ENCODE measurements at regions not wholly inside any gene's neighbourhood (a gene's known extent, or its start where the extent isn't known, plus 50 kb on each side); places are given as distances from the start of the nearest gene placed in this dataset.

DNA sequence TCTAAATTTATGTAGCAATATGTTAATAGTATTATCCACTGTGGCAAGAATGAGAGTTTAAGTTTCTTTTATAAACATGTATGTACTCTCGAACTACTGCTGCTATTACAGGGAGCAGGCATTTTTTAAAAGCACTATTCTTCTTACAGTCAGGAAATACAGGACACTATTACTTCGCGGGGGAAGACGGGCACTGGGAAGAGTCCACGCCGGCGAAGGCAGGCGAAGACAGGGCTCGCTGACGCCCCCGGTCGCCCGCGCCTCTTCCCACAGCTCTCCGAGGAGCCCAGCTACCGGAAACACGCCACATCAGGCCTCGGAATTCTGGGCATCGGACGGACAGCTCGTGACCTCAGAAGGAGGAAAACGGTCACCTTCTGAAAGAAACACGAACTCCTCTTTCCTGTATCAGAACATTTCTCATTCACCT lies 90.2 kb downstream of the FAM161A start:
- TF ChIP-seq FOXA1 (IDR thresholded peaks at IDR 0.05): no peak
- TF ChIP-seq ARNT (IDR thresholded peaks at IDR 0.05): no peak
- peak; percentile 64; the same call in 1 of the 2 replicates for TF ChIP-seq TARDBP (IDR thresholded peaks at IDR 0.05)
- TF ChIP-seq L3MBTL2 (conservative IDR thresholded peaks at IDR 0.05): peak; percentile 82
- TF ChIP-seq LEF1 (IDR thresholded peaks at IDR 0.05; ENCODE audit: borderline replicate concordance): no peak
- POLR2A ChIA-PET: interaction anchor here (0.6 to 1.8 kb wide), 18 partner anchors 8 to 729 kb away, joined by 3 to 13 read pairs (median 4); partner anchors contain the start of genes FAM161A and XPO1
- CTCF ChIA-PET: no interaction called here
- DNase-seq (ENCODE audit: extremely low spot score): peak; percentile 73

GRCh38 chr2:61762292-61762691 lies 91.6 kb downstream of the FAM161A start:
- no peak for DNase-seq (ENCODE audit: extremely low spot score)
- ChIA-PET POLR2A (no interaction called here), CTCF (no interaction called here)
- TF ChIP-seq HDGF (IDR thresholded peaks at IDR 0.05; ENCODE audit: borderline replicate concordance): no peak
- TF ChIP-seq CTBP1 (IDR thresholded peaks at IDR 0.05; ENCODE audit: borderline replicate concordance): no peak
- no peak for TF ChIP-seq FOXK2 (IDR thresholded peaks at IDR 0.05)
- no peak for TF ChIP-seq FOXA1 (IDR thresholded peaks at IDR 0.05)
- no peak for TF ChIP-seq SP1 (IDR thresholded peaks at IDR 0.05)
- TF ChIP-seq ZNF384 (IDR thresholded peaks at IDR 0.05): no peak
- TF ChIP-seq L3MBTL2 (conservative IDR thresholded peaks at IDR 0.05): no peak
- no peak for TF ChIP-seq FOXM1 (IDR thresholded peaks at IDR 0.05; ENCODE audit: borderline replicate concordance)
- TF ChIP-seq, protein P1, sequence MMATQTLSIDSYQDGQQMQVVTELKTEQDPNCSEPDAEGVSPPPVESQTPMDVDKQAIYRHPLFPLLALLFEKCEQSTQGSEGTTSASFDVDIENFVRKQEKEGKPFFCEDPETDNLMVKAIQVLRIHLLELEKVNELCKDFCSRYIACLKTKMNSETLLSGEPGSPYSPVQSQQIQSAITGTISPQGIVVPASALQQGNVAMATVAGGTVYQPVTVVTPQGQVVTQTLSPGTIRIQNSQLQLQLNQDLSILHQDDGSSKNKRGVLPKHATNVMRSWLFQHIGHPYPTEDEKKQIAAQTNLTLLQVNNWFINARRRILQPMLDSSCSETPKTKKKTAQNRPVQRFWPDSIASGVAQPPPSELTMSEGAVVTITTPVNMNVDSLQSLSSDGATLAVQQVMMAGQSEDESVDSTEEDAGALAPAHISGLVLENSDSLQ (IDR thresholded peaks at IDR 0.05): no peak
- no peak for TF ChIP-seq LEF1 (IDR thresholded peaks at IDR 0.05; ENCODE audit: borderline replicate concordance)
- no peak for TF ChIP-seq ARNT (IDR thresholded peaks at IDR 0.05)
- TF ChIP-seq NFRKB (IDR thresholded peaks at IDR 0.05): no peak
- no peak for TF ChIP-seq TARDBP (IDR thresholded peaks at IDR 0.05)
- no peak for TF ChIP-seq BHLHE40 (IDR thresholded peaks at IDR 0.05; ENCODE audit: borderline replicate concordance)
- no peak for TF ChIP-seq ELF4 (IDR thresholded peaks at IDR 0.05)
- no peak for TF ChIP-seq SUZ12 (IDR thresholded peaks at IDR 0.05)

GRCh38 chr2:61759718-61760117 lies 94.1 kb downstream of the FAM161A start:
- no peak for DNase-seq (ENCODE audit: extremely low spot score)
- POLR2A ChIA-PET: no interaction called here
- CTCF ChIA-PET: no interaction called here
- no peak for TF ChIP-seq ELF4 (IDR thresholded peaks at IDR 0.05)
- TF ChIP-seq, protein P1 (IDR thresholded peaks at IDR 0.05): no peak
- no peak for TF ChIP-seq SUZ12 (IDR thresholded peaks at IDR 0.05)
- no peak for TF ChIP-seq FOXM1 (IDR thresholded peaks at IDR 0.05; ENCODE audit: borderline replicate concordance)
- no peak for TF ChIP-seq SP1 (IDR thresholded peaks at IDR 0.05)
- no peak for TF ChIP-seq L3MBTL2 (conservative IDR thresholded peaks at IDR 0.05)

DNA sequence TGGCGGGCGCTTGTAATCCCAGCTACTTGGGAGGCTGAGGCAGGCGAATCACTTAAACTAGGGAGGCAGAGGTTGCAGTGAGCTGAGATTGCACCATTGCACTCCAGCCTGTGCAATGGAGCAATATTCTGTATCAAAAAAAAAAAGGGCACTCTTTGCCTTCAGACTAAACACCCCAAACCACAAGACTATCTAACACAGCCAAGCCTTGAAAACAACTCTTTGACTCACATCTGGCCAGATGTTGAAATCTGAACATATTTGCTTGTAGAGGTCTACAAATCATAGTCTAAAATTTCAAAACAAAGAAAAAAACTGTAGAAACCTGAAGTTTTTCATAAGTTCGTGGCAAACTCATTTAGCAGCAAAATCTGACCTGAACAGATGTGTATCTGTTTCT lies 94.9 kb downstream of the FAM161A start:
- TF ChIP-seq CTBP1 (IDR thresholded peaks at IDR 0.05; ENCODE audit: borderline replicate concordance): no peak
- no peak for TF ChIP-seq SP1 (IDR thresholded peaks at IDR 0.05)
- no peak for TF ChIP-seq SUZ12 (IDR thresholded peaks at IDR 0.05)
- no peak for TF ChIP-seq ZNF384 (IDR thresholded peaks at IDR 0.05)
- TF ChIP-seq FOXA1 (IDR thresholded peaks at IDR 0.05): no peak
- no peak for TF ChIP-seq LEF1 (IDR thresholded peaks at IDR 0.05; ENCODE audit: borderline replicate concordance)
- TF ChIP-seq FOXK2 (IDR thresholded peaks at IDR 0.05): no peak
- TF ChIP-seq ARNT (IDR thresholded peaks at IDR 0.05): no peak
- TF ChIP-seq FOXM1 (IDR thresholded peaks at IDR 0.05; ENCODE audit: borderline replicate concordance): no peak
- TF ChIP-seq HDGF (IDR thresholded peaks at IDR 0.05; ENCODE audit: borderline replicate concordance): no peak
- TF ChIP-seq L3MBTL2 (conservative IDR thresholded peaks at IDR 0.05): no peak
- no peak for TF ChIP-seq BHLHE40 (IDR thresholded peaks at IDR 0.05; ENCODE audit: borderline replicate concordance)
- no peak for TF ChIP-seq ELF4 (IDR thresholded peaks at IDR 0.05)
- TF ChIP-seq, protein P1 (IDR thresholded peaks at IDR 0.05): no peak
- TF ChIP-seq TARDBP (IDR thresholded peaks at IDR 0.05): no peak
- TF ChIP-seq NFRKB (IDR thresholded peaks at IDR 0.05): no peak
- DNase-seq (ENCODE audit: extremely low spot score): no peak
- POLR2A ChIA-PET: no interaction called here
- CTCF ChIA-PET: no interaction called here

DNA sequence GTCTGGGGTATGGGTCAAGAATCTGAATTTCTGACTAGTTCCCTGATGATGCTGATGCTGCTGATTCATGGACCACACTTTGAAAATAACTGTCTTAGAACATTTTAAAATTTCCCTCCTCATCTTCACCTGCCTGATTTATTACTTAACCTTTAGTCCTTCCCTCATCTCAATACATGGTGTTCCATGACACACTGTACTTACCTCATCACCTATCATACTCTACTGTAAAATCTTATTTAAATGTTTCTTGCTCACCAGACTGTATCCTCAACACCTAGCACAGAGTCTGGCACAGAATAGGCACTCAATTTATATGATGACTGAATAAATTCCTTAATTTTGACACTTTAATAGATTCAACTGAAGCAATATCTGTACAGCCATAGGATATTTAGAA lies 95.7 kb downstream of the FAM161A start:
- TF ChIP-seq SUZ12 (IDR thresholded peaks at IDR 0.05): no peak
- CTCF ChIA-PET: no interaction called here
- DNase-seq (ENCODE audit: extremely low spot score): no peak
- POLR2A ChIA-PET: no interaction called here

- no peak for DNase-seq (ENCODE audit: extremely low spot score)
- TF ChIP-seq CTBP1 (IDR thresholded peaks at IDR 0.05; ENCODE audit: borderline replicate concordance): no peak
- POLR2A ChIA-PET: no interaction called here
- CTCF ChIA-PET: no interaction called here
These were observed 100.3 kb downstream of the FAM161A start for GRCh38 chr2:61753512-61753911.

DNA sequence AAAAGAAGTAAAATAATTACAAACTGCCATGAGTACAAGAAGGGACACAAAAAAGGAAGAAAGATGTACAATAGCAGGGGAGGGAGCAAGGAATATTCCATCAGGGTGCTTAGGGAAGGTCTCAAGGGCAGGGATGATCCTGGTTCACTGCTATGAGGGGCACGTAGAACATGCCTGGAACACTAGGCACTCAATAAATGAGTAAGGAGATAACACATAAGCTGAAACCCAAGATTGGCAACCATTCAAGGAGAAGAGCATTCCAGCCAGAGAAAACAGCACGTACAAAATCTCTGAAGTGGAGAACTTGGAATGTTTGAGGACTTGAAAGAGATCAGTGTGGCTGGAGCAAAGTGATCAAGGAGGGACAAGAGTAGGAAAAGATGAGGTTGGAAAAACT lies 103.2 kb downstream of the FAM161A start:
- TF ChIP-seq, protein P1 (IDR thresholded peaks at IDR 0.05): no peak
- TF ChIP-seq TARDBP (IDR thresholded peaks at IDR 0.05) (no peak), ZNF384 (IDR thresholded peaks at IDR 0.05) (no peak), CTBP1 (IDR thresholded peaks at IDR 0.05; ENCODE audit: borderline replicate concordance) (no peak), ELF4 (IDR thresholded peaks at IDR 0.05) (no peak), HDGF (IDR thresholded peaks at IDR 0.05; ENCODE audit: borderline replicate concordance) (no peak), SUZ12 (IDR thresholded peaks at IDR 0.05) (no peak), ARNT (IDR thresholded peaks at IDR 0.05) (no peak), FOXM1 (IDR thresholded peaks at IDR 0.05; ENCODE audit: borderline replicate concordance) (no peak), FOXA1 (IDR thresholded peaks at IDR 0.05) (no peak), NFRKB (IDR thresholded peaks at IDR 0.05) (no peak)
- ChIA-PET CTCF (no interaction called here), POLR2A (interaction anchor here (1.2 kb wide), 1 partner anchor 13 kb away, joined by 5 read pairs; no protein-coding TSS in a partner anchor)
- no peak for DNase-seq (ENCODE audit: extremely low spot score)
